ENCODE measurements at regions not wholly inside any gene's neighbourhood (a gene's known extent, or its start where the extent isn't known, plus 50 kb on each side); places are given as distances from the start of the nearest gene placed in this dataset.

DNA sequence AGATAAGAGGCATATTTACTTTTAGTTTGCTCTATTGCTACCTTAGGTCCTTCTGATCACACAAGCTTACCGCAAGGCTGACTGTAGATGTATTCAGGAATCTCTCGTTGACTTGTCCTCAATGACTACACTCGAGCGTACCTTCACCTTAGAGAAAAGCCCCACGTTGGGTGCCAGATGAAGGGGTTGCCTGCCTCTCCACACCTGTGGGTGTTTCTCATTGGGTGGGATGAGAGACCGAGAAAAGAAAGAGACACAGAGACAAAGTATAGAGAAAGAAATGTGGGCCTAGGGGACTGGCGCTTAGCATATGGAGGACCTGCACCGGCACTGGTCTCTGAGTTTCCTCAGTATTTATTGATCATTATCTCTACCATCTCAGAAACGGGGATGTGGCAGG, 51.8 kb downstream of the ASCL4 start:
- H3K27ac Mint-ChIP-seq: no peak overlapping the region
- WGBS (ENCODE audit: insufficient coverage): 94% methylated on average over 5 of the region's 9 CpGs
- Histone ChIP-seq H3K4me3 (ENCODE audit: control extremely low read depth in 1 of 5, extremely low read depth in 1 of 5, insufficient read depth in 1 of 5, low read depth in 2 of 5, low read length in 4 of 5) (no peak overlapping the region), H3K27ac (ENCODE audit: low read length in 2 of 2) (no peak overlapping the region), H4K20me1 (ENCODE audit: control insufficient read depth, insufficient read depth, low read length, poor library complexity, severe bottlenecking) (no peaks in the 10 kb centered on the region), H2AFZ (ENCODE audit: insufficient read depth, low read depth, low read length, poor library complexity, severe bottlenecking) (no peak overlapping the region), H3K79me2 (ENCODE audit: control insufficient read depth, insufficient read depth, low read length) (no peaks in the 10 kb centered on the region), H3K9me3 (ENCODE audit: control extremely low read depth in 1 of 3, control insufficient read depth in 2 of 3, insufficient read depth in 1 of 3, low read length in 2 of 3) (peaks cover 0 to 20% (median 18%) of the 10 kb centered on the region in 3 donors), H3K27me3 (replicated peaks in 1 of 4; ENCODE audit: control extremely low read depth in 1 of 4, control insufficient read depth in 3 of 4, insufficient read depth in 4 of 4, low read length in 3 of 4) (peaks cover 0 to 3% (median 1%) of the 10 kb centered on the region in 4 experiments), H3K4me1 (ENCODE audit: control insufficient read depth in 2 of 2, insufficient read depth in 2 of 2, low read length in 2 of 2) (no peaks in the 10 kb centered on the region), H3K9ac (ENCODE audit: low read length) (no peak overlapping the region), H3K36me3 (replicated peaks in 1 of 2; ENCODE audit: control extremely low read depth in 1 of 2, control insufficient read depth in 1 of 2, extremely low read depth in 1 of 2, insufficient read depth in 2 of 2, low read length in 1 of 2) (no peaks in the 10 kb centered on the region), H3K4me2 (replicated peaks; ENCODE audit: low read depth, low read length, poor library complexity, severe bottlenecking) (no peak overlapping the region)
- no peak overlapping the region for H3K4me3 Mint-ChIP-seq
- POLR2A ChIA-PET: no interaction called here
- H3K27me3 Mint-ChIP-seq: peaks cover 33% of the 10 kb centered on the region
- intact Hi-C loops (cut with micrococcal nuclease): no loop called here
- CTCF ChIA-PET: no interaction called here
- H3K4me1 Mint-ChIP-seq: peaks cover 3% of the 10 kb centered on the region
- TF ChIP-seq, protein P1, sequence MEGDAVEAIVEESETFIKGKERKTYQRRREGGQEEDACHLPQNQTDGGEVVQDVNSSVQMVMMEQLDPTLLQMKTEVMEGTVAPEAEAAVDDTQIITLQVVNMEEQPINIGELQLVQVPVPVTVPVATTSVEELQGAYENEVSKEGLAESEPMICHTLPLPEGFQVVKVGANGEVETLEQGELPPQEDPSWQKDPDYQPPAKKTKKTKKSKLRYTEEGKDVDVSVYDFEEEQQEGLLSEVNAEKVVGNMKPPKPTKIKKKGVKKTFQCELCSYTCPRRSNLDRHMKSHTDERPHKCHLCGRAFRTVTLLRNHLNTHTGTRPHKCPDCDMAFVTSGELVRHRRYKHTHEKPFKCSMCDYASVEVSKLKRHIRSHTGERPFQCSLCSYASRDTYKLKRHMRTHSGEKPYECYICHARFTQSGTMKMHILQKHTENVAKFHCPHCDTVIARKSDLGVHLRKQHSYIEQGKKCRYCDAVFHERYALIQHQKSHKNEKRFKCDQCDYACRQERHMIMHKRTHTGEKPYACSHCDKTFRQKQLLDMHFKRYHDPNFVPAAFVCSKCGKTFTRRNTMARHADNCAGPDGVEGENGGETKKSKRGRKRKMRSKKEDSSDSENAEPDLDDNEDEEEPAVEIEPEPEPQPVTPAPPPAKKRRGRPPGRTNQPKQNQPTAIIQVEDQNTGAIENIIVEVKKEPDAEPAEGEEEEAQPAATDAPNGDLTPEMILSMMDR (IDR thresholded peaks at IDR 0.05): no peak
- no peak for TF ChIP-seq EZH2 (IDR thresholded peaks at IDR 0.05; ENCODE audit: borderline replicate concordance, insufficient read depth, low read depth, low read length, poor library complexity, severe bottlenecking)
- ATAC-seq (ENCODE audit: low read depth) (no peak), DNase-seq (no peak)
- peaks cover 29% of the 10 kb centered on the region for H3K9me3 Mint-ChIP-seq (ENCODE audit: insufficient read depth)

DNA sequence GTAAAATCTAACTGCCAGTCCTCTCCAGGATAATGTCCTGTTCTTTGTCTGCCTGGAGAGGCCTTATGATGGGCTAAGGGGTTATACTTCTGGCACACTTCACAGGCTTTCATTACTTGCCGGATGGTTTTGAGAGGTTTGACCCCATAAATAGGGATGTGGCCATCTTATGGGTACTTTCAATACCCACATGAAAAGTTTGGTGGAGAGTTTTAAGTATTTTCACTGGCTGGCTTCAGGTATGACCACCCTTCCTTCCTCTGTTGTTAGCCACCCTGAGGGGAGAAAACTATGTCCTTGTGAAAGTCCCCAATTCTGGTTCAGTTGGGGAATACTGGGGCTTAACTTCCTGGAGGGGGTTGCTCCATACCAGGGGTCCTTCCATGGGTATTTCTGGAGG, 54.8 kb downstream of the ASCL4 start:
- H3K4me2 ChIP-seq (replicated peaks; ENCODE audit: low read depth, low read length, poor library complexity, severe bottlenecking): no peak overlapping the region
- Mint-ChIP-seq H3K4me1 (no peaks in the 10 kb centered on the region), H3K27ac (no peak overlapping the region), H3K4me3 (no peak overlapping the region), H3K27me3 (peaks cover 37% of the 10 kb centered on the region), H3K9me3 (ENCODE audit: insufficient read depth) (peaks cover 24% of the 10 kb centered on the region)
- ChIA-PET CTCF (no interaction called here), POLR2A (no interaction called here)
- H2AFZ ChIP-seq (ENCODE audit: insufficient read depth, low read depth, low read length, poor library complexity, severe bottlenecking): no peak overlapping the region
- no peak for ATAC-seq (ENCODE audit: low read depth)
- H3K4me1 ChIP-seq (ENCODE audit: control insufficient read depth in 2 of 2, insufficient read depth in 2 of 2, low read length in 2 of 2): no peaks in the 10 kb centered on the region
- H3K9ac ChIP-seq (ENCODE audit: low read length): no peak overlapping the region
- 33% methylated on average over 1 of the region's 1 CpG for WGBS (ENCODE audit: insufficient coverage)
- H3K36me3 ChIP-seq (replicated peaks in 1 of 2; ENCODE audit: control extremely low read depth in 1 of 2, control insufficient read depth in 1 of 2, extremely low read depth in 1 of 2, insufficient read depth in 2 of 2, low read length in 1 of 2): no peaks in the 10 kb centered on the region
- intact Hi-C loops (cut with micrococcal nuclease): no loop called here
- peaks cover 0 to 15% (median 2%) of the 10 kb centered on the region in 4 experiments for H3K27me3 ChIP-seq (replicated peaks in 1 of 4; ENCODE audit: control extremely low read depth in 1 of 4, control insufficient read depth in 3 of 4, insufficient read depth in 4 of 4, low read length in 3 of 4)
- DNase-seq: no peak
- no peak for TF ChIP-seq EZH2 (IDR thresholded peaks at IDR 0.05; ENCODE audit: borderline replicate concordance, insufficient read depth, low read depth, low read length, poor library complexity, severe bottlenecking)
- TF ChIP-seq, protein P1 (IDR thresholded peaks at IDR 0.05): no peak
- H4K20me1 ChIP-seq (ENCODE audit: control insufficient read depth, insufficient read depth, low read length, poor library complexity, severe bottlenecking): no peaks in the 10 kb centered on the region
- H3K4me3 ChIP-seq (ENCODE audit: control extremely low read depth in 1 of 5, extremely low read depth in 1 of 5, insufficient read depth in 1 of 5, low read depth in 2 of 5, low read length in 4 of 5): no peak overlapping the region
- no peak overlapping the region for H3K27ac ChIP-seq (ENCODE audit: low read length in 2 of 2)
- no peaks in the 10 kb centered on the region for H3K79me2 ChIP-seq (ENCODE audit: control insufficient read depth, insufficient read depth, low read length)
- H3K9me3 ChIP-seq (ENCODE audit: control extremely low read depth in 1 of 3, control insufficient read depth in 2 of 3, insufficient read depth in 1 of 3, low read length in 2 of 3): peaks cover 0 to 22% (median 20%) of the 10 kb centered on the region in 3 donors
